GF-D8 (cell line): ENCODE measurements at regions not wholly inside any gene's neighbourhood (a gene's known extent, or its start where the extent isn't known, plus 50 kb on each side); places are given as distances from the start of the nearest gene placed in this dataset.
"Not testable (repeated sequence)": the region's sequence is repeated elsewhere in the genome, so short reads cannot be mapped to it uniquely, and the experiment has no call there.

ENCODE experiments used
- DNase-seq: peaks from one replicate; lab custom pipeline; 2025; lab: John Stamatoyannopoulos, UW

GRCh38 chr7:41466760-41467384 lies 236.0 kb downstream of the INHBA start:
- DNase-seq = no peak

- no peak for DNase-seq
Observed at GRCh38 chr7:41465571-41465970, 237.3 kb downstream of the INHBA start.

- no peak for DNase-seq
Observed at GRCh38 chr7:41463770-41464470, 239.0 kb downstream of the INHBA start.

GRCh38 chr7:41459623-41460261 lies 243.1 kb downstream of the INHBA start:
- DNase-seq = peak; percentile 33

- no peak for DNase-seq
Observed at GRCh38 chr7:41459183-41459582, 243.7 kb downstream of the INHBA start.

GRCh38 chr7:41457832-41458437 lies 245.0 kb downstream of the INHBA start:
- no peak for DNase-seq

GRCh38 chr7:41451826-41452225 lies 251.1 kb downstream of the INHBA start:
- DNase-seq = no peak

GRCh38 chr7:41449694-41450093 lies 253.2 kb downstream of the INHBA start:
- DNase-seq = no peak

GRCh38 chr7:41449286-41449685 lies 253.6 kb downstream of the INHBA start:
- DNase-seq = no peak

- no peak for DNase-seq
Observed at GRCh38 chr7:41448104-41448503, 254.8 kb downstream of the INHBA start.

GRCh38 chr7:41447450-41448042 lies 255.3 kb downstream of the INHBA start:
- DNase-seq = no peak

- no peak for DNase-seq
Observed at GRCh38 chr7:41446606-41447449, 256.1 kb downstream of the INHBA start.

GRCh38 chr7:41445946-41446345 lies 256.9 kb downstream of the INHBA start:
- no peak for DNase-seq

GRCh38 chr7:41445432-41445831 lies 257.5 kb downstream of the INHBA start:
- DNase-seq = no peak

GRCh38 chr7:41439515-41439879 lies 263.4 kb downstream of the INHBA start:
- DNase-seq = no peak

- DNase-seq = no peak
Observed at GRCh38 chr7:41438705-41439514, 264.0 kb downstream of the INHBA start.

- no peak for DNase-seq
Observed at GRCh38 chr7:41437257-41438196, 265.4 kb downstream of the INHBA start.

- DNase-seq = no peak
Observed at GRCh38 chr7:41436139-41436538, 266.8 kb downstream of the INHBA start.

GRCh38 chr7:41435020-41435419 lies 267.9 kb downstream of the INHBA start:
- DNase-seq = not testable (repeated sequence)

GRCh38 chr7:41431671-41432070 lies 271.2 kb downstream of the INHBA start:
- no peak for DNase-seq
